CD4-positive, alpha-beta T cell treated with Interleukin-6 for 4 hours (primary cell): ENCODE measurements at regions not wholly inside any gene's neighbourhood (a gene's known extent, or its start where the extent isn't known, plus 50 kb on each side); places are given as distances from the start of the nearest gene placed in this dataset.

Source experiments
- DNase-seq: peaks from one replicate; pipeline ENCODE4 v3.0.0-alpha.2; 2020; ENCODE audit warnings: mixed read lengths

GRCh38 chr13:40318366-40318765, 348.1 kb downstream of the FOXO1 start:
- DNase-seq: peak; percentile 14

GRCh38 chr13:40319699-40320579, 346.5 kb downstream of the FOXO1 start:
- DNase-seq: no peak

- no peak for DNase-seq
These were observed 338.4 kb downstream of the FOXO1 start for GRCh38 chr13:40328091-40328490.

- DNase-seq: no peak
These were observed 336.5 kb downstream of the FOXO1 start for GRCh38 chr13:40329781-40330485.

- no peak for DNase-seq
These were observed 335.5 kb downstream of the FOXO1 start for GRCh38 chr13:40330950-40331349.

GRCh38 chr13:40331802-40332201, 334.6 kb downstream of the FOXO1 start:
- no peak for DNase-seq

GRCh38 chr13:40333226-40333625, 333.2 kb downstream of the FOXO1 start:
- DNase-seq: no peak

- DNase-seq: no peak
These were observed 332.4 kb downstream of the FOXO1 start for GRCh38 chr13:40334031-40334430.

- no peak for DNase-seq
These were observed 331.8 kb downstream of the FOXO1 start for GRCh38 chr13:40334616-40335015.

GRCh38 chr13:40336228-40337221, 329.9 kb downstream of the FOXO1 start:
- peak; percentile 27 for DNase-seq

GRCh38 chr13:40337651-40338050, 328.8 kb downstream of the FOXO1 start:
- DNase-seq: no peak

- DNase-seq: no peak
These were observed 328.2 kb downstream of the FOXO1 start for GRCh38 chr13:40338217-40338616.

- DNase-seq: no peak
These were observed 325.9 kb downstream of the FOXO1 start for GRCh38 chr13:40340368-40341095.

GRCh38 chr13:40341096-40341471, 325.4 kb downstream of the FOXO1 start:
- no peak for DNase-seq

GRCh38 chr13:40341501-40341900, 324.9 kb downstream of the FOXO1 start:
- DNase-seq: no peak

- DNase-seq: no peak
These were observed 324.0 kb downstream of the FOXO1 start for GRCh38 chr13:40342461-40342860.

GRCh38 chr13:40342901-40343300, 323.5 kb downstream of the FOXO1 start:
- no peak for DNase-seq

GRCh38 chr13:40343550-40344269, 322.7 kb downstream of the FOXO1 start:
- no peak for DNase-seq

GRCh38 chr13:40344270-40345148, 321.9 kb downstream of the FOXO1 start:
- no peak for DNase-seq

- DNase-seq: no peak
These were observed 321.3 kb downstream of the FOXO1 start for GRCh38 chr13:40345149-40345514.
